SU-DHL-6 (cell line): ENCODE measurements at regions not wholly inside any gene's neighbourhood (a gene's known extent, or its start where the extent isn't known, plus 50 kb on each side); places are given as distances from the start of the nearest gene placed in this dataset.

Experiments
- CTCF ChIP-seq: fragments of 200-600 bp; sonication (generic); IDR thresholded peaks from one replicate; pipeline ENCODE4 v1.5.1; 2017; ENCODE audit warnings: antibody characterized with exemption, mild to moderate bottlenecking, low read length, moderate library complexity; ENCODE audit not compliant: insufficient read depth, poor library complexity, severe bottlenecking
- EZH2phosphoT487 ChIP-seq: fragments of 200-600 bp; sonication (generic), shearing (Covaris generic); conservative IDR thresholded peaks from 2 replicates; pipeline ENCODE4 v1.6.1; 2018; ENCODE audit warnings: mild to moderate bottlenecking, antibody characterized with exemption, low read length, moderate library complexity, mixed read lengths

DNA sequence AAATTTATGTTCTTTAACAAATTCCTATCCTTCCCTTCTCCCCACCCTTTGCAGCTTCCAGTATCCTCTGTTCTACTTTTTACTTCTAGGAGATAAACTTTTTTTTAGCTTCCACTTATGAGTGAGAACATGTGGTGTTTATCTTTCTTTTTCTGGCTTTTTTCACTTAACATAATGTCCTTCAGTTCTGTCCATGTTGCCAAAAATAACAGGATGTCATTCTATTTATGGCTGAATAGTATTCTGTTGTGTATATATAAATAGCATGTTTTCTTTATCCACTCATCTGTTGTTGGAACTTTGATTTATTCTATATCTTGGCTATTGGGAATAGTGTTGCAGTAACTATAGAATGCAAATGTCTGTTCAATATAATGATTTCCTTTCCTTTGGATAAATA is 1191.2 kb downstream of the CNTNAP5 start:
- TF ChIP-seq CTCF (no peak), EZH2phosphoT487 (no peak)
